Right hindlimb (tissue), 1 donor: ENCODE measurements at regions not wholly inside any gene's neighbourhood (a gene's known extent, or its start where the extent isn't known, plus 50 kb on each side); places are given as distances from the start of the nearest gene placed in this dataset.
"Not testable (repeated sequence)": the region's sequence is repeated elsewhere in the genome, so short reads cannot be mapped to it uniquely, and the experiment has no call there.

ENCODE experiments used
- DNase-seq: peaks from one replicate; pipeline ENCODE4 v3.0.0-alpha.2; 2018

- no peak for DNase-seq
These were observed 1522.9 kb downstream of the PCDH18 start for GRCh38 chr4:136009258-136009832.

- DNase-seq = no peak
These were observed 1524.3 kb downstream of the PCDH18 start for GRCh38 chr4:136007991-136008390.

DNA sequence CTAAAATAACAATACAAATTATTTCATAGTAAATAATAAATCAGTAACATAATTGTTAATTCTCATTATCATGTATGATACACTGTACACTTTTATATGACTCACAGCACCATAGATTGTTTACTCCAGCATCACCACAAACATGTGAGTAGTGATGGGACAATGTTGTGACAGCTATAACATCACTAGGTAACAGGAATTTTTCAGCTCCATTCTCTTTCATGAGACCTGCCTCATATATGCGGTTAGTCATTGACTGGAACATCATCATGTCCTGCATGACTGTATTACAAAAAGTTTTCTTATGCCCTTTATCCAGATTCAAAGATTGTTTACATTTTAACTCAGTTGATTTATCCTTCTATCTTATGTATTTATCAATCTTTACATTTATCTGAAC, 1530.0 kb downstream of the PCDH18 start:
- DNase-seq = no peak

DNA sequence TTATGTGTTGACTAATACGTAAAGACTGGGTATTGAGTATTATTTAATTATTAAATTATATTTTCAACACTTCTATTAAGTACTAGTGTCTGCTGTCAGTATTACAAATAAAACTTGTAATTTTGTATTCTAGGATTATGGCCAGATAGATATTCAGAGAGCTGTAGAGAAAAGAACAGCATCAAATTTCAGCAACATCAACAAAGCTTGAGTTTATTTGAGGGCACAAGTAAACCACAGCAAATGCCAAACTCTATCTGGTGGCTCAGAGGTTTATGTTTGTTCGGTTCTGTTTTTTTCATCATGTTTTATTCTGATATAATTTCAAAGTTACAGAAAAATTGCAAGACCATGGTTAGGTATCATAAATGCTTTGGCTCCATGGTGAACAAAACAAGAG, 1530.5 kb downstream of the PCDH18 start:
- no peak for DNase-seq

DNA sequence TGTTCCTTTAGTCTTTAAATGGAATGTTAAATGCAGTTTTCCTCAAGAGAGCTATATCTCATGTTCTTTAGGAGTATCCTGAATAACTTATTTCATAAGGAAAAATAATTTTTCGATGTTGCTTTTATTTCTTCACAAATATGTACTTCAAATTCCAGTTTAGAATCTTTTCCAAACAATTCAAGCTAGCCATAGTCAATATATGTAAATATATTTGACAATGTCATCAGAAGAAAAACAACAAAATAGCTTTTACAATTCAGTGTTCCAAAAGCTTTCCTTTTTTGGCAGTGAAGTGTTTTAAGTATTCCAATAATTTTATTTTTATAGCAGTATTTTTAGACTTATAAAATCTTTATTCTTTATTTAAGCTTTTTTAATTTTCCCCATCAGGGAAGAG, 1532.0 kb downstream of the PCDH18 start:
- DNase-seq = no peak

DNA sequence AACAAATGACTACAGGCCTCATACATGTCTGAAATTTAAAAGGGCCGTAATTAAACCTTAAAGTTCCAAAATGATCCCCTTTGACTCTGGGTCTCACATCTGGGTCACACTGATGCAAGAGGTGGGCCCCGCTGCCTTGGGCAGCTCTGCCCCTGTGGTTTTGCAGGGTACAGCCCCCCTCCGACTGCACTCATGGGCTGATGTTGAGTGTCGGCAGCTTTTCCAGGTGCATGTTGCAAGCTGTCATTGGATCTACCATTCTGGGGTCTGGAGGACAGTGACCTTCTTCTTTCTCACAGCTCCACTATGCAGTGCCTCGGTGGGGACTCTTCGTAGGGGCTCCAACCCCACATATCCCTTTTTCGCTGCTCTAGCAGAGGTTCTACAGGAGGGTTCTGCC, 1537.9 kb downstream of the PCDH18 start:
- no peak for DNase-seq

- no peak for DNase-seq
These were observed 1555.4 kb downstream of the PCDH18 start for GRCh38 chr4:135976860-135977259.

GRCh38 chr4:135966936-135967335, 1565.4 kb downstream of the PCDH18 start:
- no peak for DNase-seq

DNA sequence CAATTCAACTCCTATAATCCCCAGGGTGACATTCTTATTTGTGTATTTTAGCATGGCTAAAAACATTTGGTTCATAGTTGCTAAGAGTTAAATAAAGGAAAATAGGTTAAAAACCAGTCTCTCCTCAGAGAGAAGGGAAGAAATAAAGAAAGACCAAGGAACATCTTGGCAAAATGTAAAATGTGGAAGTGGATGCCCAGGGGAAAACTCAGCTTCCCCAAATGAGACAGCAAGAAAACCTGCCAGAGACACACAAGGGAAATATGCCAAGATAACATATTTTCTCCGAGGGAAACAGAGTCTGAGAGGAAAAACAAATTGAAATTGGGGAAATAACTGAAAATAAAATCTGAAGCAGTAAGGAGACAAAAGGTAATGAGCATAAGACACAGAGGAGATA, 1569.3 kb downstream of the PCDH18 start:
- DNase-seq = no peak

- no peak for DNase-seq
These were observed 1582.4 kb downstream of the PCDH18 start for GRCh38 chr4:135949931-135950330.

DNA sequence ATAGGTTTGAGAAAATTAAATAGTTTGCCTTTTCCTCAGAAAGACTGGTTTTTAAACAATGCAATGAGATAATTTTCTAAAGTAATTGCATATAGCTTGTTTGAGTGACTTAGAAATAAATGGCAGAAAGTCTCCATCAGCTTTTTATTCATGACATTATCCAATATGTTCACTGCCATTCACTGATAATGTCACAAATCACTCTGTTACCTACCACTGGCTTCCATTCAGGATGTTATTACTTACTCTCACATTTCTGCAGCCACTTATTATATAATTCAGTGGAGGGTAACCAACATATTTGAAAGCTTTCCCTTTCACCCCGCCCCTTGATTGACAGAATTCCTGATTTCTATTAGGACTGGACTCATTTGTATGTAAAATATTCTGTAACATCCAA, 1583.5 kb downstream of the PCDH18 start:
- DNase-seq = no peak

DNA sequence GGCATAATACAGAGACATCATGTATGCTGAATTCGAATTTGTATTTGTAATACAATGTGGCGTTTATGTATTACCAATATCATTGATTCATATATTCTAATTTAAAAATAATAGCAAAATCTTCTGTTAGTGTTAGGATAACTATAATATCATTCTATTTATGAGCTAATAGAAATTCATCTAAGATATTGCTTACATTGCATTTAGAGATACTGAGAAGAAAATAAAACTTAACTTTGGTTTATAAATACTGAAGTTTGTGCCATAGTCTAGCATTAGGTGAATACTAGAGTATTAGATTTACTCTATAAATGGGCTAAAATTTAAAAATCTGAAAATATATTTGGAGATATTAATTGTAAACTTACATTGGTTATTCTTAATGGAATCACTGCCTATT, 1590.6 kb downstream of the PCDH18 start:
- DNase-seq = no peak

DNA sequence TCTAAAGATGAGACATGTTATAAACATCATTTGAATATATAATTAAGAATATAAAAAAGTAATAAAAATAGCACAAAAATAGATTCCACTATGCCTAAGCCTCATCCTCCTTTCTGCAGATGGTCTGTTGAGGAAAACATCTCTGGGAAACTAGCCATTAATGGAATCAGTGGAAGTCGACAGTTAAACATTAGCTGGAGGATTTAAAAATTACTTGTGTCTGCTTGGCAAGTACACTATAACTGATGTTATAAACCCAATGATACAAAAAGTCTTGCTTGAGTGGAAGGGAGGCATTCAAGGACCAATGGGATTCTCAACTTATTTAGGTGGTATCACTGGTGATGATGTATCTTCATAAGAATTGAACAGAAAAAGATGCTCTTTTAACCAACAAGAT, 1598.3 kb downstream of the PCDH18 start:
- DNase-seq = no peak

DNA sequence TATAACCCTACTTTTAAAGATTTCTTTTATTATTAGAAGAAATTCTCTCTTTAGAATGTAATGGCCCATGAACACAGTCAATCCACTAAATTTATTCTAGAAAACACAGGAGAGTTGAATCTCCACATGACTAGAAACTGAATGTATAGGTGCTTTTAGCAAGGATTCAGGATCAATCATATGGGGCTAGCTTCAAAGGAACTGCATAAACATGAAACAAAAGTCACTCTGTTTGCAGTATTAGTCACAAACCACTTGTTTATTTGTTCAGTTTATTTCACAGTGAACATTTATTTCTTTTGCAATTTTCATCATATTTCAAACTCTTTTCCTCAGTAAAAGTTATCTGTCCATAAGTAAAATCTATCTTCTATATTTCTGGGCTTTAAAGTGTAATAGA, 1604.6 kb downstream of the PCDH18 start:
- DNase-seq = no peak

DNA sequence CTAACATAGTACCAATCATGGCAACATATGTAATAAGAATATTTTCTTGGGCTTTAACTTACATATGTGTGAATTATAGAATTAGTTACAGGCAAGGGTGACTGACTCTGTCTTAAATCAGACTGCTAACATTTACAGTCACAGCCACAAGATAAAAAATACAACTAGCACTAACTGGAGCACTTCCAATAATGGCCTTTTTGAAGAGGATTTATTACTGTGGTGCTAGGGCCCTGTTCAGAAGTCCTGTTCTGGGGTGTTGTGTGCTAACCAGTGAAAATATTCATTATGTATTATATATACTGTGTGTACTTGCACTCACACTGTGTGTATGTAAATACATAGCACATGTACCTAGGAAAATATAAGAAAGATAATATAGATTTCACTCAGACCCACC, 1611.2 kb downstream of the PCDH18 start:
- no peak for DNase-seq

DNA sequence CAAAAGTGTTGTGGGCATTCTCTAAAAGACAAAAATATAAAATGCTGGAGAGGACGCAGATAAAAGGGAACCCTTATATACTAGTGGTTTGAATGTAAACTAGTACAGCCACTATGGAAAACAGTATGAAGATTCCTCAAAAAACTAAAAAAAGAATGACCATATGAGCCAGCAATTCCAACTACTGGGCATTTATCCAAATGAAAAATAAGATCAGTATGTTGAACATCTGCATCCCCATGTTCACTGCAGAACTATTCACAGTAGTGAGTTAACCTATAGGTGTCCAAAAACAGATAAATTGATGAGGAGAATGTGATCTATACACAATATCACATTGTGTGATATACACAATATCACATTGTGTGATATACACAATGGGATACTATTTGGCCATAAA, 1615.3 kb downstream of the PCDH18 start:
- no peak for DNase-seq

GRCh38 chr4:135900956-135901355, 1631.3 kb downstream of the PCDH18 start:
- DNase-seq = no peak

DNA sequence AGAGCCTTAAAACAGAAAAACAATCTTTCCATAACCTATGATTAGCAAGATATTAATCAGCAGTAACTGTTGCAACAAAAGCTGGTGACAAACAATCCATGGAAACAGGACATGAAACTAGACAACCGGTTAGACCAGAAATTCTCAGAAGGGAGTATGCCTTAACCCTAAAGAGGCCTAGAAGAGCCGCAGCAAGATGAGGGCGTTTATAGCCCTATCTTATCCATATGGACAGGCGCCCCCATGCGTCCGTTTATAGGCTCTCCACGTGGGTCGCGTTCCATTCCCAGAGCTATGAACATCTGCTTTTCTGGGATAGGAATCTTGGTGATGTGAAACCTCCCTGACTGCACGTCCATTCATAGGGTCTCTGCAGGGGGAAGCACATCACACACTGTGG, 1662.7 kb upstream of the PABPC4L start:
- DNase-seq = not testable (repeated sequence)

DNA sequence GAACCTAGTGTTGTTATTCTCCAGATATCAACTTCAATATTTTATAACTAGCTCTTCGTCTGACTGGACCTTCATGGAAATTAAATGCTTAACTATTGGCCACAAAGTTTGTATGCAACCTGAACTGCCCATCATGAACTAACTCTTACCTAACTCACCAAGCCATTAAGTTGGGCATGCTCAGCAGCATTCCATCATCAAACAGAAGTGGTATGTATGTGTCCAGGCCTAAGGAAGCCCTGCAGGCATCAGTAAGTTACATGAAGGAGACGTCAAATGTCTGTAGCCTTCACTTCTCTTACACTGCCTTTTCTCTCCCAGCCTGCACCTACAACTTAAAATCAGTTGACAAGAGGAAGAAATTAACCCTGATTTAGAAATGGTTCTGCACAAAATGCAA, 1639.2 kb upstream of the PABPC4L start:
- no peak for DNase-seq

- DNase-seq = no peak
These were observed 1638.1 kb upstream of the PABPC4L start for GRCh38 chr4:135839712-135840111.

DNA sequence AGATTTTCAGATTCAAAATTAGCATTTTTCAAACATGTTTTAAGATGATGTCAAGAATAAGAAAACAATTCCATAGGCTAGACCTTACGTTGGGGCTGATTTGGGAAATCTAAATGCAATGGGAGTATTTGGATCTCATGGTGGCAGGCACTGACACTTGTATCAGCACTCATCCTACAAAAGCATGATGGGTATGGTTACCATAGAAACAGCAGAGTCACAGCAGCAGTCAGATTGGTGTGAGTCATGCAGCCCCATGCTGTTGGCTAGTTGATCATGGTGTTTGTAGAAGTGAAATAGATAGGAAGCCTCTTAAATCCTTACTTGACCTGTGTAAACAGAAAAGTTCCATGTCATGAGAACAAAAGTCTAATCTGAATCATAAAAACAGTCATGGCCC, 1637.3 kb upstream of the PABPC4L start:
- DNase-seq = no peak

GRCh38 chr4:135834471-135834870, 1632.9 kb upstream of the PABPC4L start:
- DNase-seq = no peak

- no peak for DNase-seq
These were observed 1631.9 kb upstream of the PABPC4L start for GRCh38 chr4:135833529-135833928.

GRCh38 chr4:135824759-135825296, 1623.2 kb upstream of the PABPC4L start:
- no peak for DNase-seq

- no peak for DNase-seq
These were observed 1603.2 kb upstream of the PABPC4L start for GRCh38 chr4:135804785-135805184.

GRCh38 chr4:135777361-135777760, 1575.8 kb upstream of the PABPC4L start:
- no peak for DNase-seq
